WTC11 (cell line): ENCODE measurements at regions not wholly inside any gene's neighbourhood (a gene's known extent, or its start where the extent isn't known, plus 50 kb on each side); places are given as distances from the start of the nearest gene placed in this dataset.

Experiments
- ATAC-seq: fragments of 200-7000 bp; cut with Tn5 transposase; 2 replicates; pipeline ENCODE4 v1.10.0; 2021; ENCODE audit warnings: mild to moderate bottlenecking, moderate library complexity
- CTCF ChIA-PET: fragments of 300-600 bp; sonication (Branson Sonifier 250); formaldehyde crosslinking; loops from one replicate; lab custom pipeline; 2021; ENCODE audit warnings: antibody characterized with exemption; lab: Charles Lee
- POLR2A ChIA-PET: fragments of 350-600 bp; sonication (Branson Sonifier 250); formaldehyde crosslinking; loops from one replicate; lab custom pipeline; 2021; ENCODE audit warnings: antibody characterized with exemption; lab: Charles Lee
- DNase-seq: peaks from one replicate; pipeline ENCODE4 v3.0.0; 2021; ENCODE audit warnings: low spot score
- H3K27ac Mint-ChIP-seq: 2 replicates; pipeline ENCODE4 v1.8.0; 2021; ENCODE audit warnings: mixed read lengths
- H3K27me3 Mint-ChIP-seq: 2 replicates; pipeline ENCODE4 v1.8.0; 2021; ENCODE audit warnings: low read depth, mild to moderate bottlenecking, moderate library complexity, mixed read lengths
- H3K36me3 Mint-ChIP-seq: 2 replicates; pipeline ENCODE4 v1.8.0; 2021; ENCODE audit warnings: mixed read lengths
- H3K4me1 Mint-ChIP-seq: 2 replicates; pipeline ENCODE4 v1.8.0; 2022; ENCODE audit warnings: mixed read lengths
- H3K4me3 Mint-ChIP-seq: 2 replicates; pipeline ENCODE4 v1.8.0; 2021; ENCODE audit warnings: mild to moderate bottlenecking, moderate library complexity, mixed read lengths
- H3K9me3 Mint-ChIP-seq: 2 replicates; pipeline ENCODE4 v1.8.0; 2021; ENCODE audit warnings: mixed read lengths
- ATF3 ChIP-seq: sonication (generic); formaldehyde crosslinking; conservative IDR thresholded peaks from 2 replicates; pipeline ENCODE4 v1.8.1; 2022; ENCODE audit warnings: mild to moderate bottlenecking, missing genetic modification reagents
- CREM ChIP-seq: sonication (generic); formaldehyde crosslinking; IDR thresholded peaks from 2 replicates; pipeline ENCODE4 v1.8.1; 2022; ENCODE audit warnings: mild to moderate bottlenecking, missing genetic modification reagents, moderate library complexity
- ERG ChIP-seq: fragments of 250-450 bp; sonication (Bioruptor Pico); IDR thresholded peaks from 2 replicates; pipeline ENCODE4 v1.8.0; 2021; ENCODE audit warnings: mild to moderate bottlenecking
- KAT7 ChIP-seq: sonication (generic); formaldehyde crosslinking; IDR thresholded peaks from 2 replicates; pipeline ENCODE4 v1.8.1; 2023; ENCODE audit warnings: missing genetic modification reagents, mild to moderate bottlenecking, borderline replicate concordance
- MYBL2 ChIP-seq: sonication (generic); formaldehyde crosslinking; IDR thresholded peaks from 2 replicates; pipeline ENCODE4 v1.8.1; 2023; ENCODE audit warnings: mild to moderate bottlenecking, moderate library complexity, missing genetic modification reagents
- NFE2L1 ChIP-seq: sonication (generic); formaldehyde crosslinking; IDR thresholded peaks from 2 replicates; pipeline ENCODE4 v1.8.1; 2023; ENCODE audit warnings: missing genetic modification reagents
- NFYB ChIP-seq: sonication (generic); formaldehyde crosslinking; conservative IDR thresholded peaks from 2 replicates; pipeline ENCODE4 v1.8.0; 2022; ENCODE audit warnings: low read depth, missing genetic modification reagents
- NR3C1 ChIP-seq: sonication (generic); formaldehyde crosslinking; conservative IDR thresholded peaks from 2 replicates; pipeline ENCODE4 v1.8.1; 2023; ENCODE audit warnings: low read depth, mild to moderate bottlenecking, missing genetic modification reagents
- PRRX2 ChIP-seq: fragments of 250-450 bp; sonication (Bioruptor Pico); IDR thresholded peaks from 2 replicates; pipeline ENCODE4 v1.8.0; 2021; ENCODE audit warnings: mild to moderate bottlenecking
- SMAD3 ChIP-seq: sonication (generic); formaldehyde crosslinking; IDR thresholded peaks from 2 replicates; pipeline ENCODE4 v1.8.0; 2022; ENCODE audit warnings: missing genetic modification reagents, mild to moderate bottlenecking, borderline replicate concordance
- SMAD4 ChIP-seq: sonication (generic); formaldehyde crosslinking; IDR thresholded peaks from 2 replicates; pipeline ENCODE4 v1.8.0; 2022; ENCODE audit warnings: mild to moderate bottlenecking, missing genetic modification reagents
- SOX15 ChIP-seq: fragments of 250-450 bp; sonication (Bioruptor Pico); IDR thresholded peaks from 2 replicates; pipeline ENCODE4 v1.9.0; 2021; ENCODE audit warnings: mild to moderate bottlenecking
- TP53 ChIP-seq: sonication (generic); formaldehyde crosslinking; IDR thresholded peaks from 2 replicates; pipeline ENCODE4 v1.8.1; 2023; ENCODE audit warnings: mild to moderate bottlenecking, missing genetic modification reagents
- ZBTB21 ChIP-seq: sonication (generic); formaldehyde crosslinking; IDR thresholded peaks from 2 replicates; pipeline ENCODE4 v1.8.1; 2023; ENCODE audit warnings: mild to moderate bottlenecking, missing genetic modification reagents, borderline replicate concordance
- ZNF416 ChIP-seq: fragments of 250-450 bp; sonication (Bioruptor Pico); IDR thresholded peaks from 2 replicates; pipeline ENCODE4 v1.9.0; 2021; ENCODE audit warnings: mild to moderate bottlenecking, inconsistent platforms
- TF ChIP-seq, protein P1 (sequence below): fragments of 250-450 bp; sonication (Bioruptor Pico); IDR thresholded peaks from 2 replicates; pipeline ENCODE4 v1.9.0; 2021; ENCODE audit warnings: mild to moderate bottlenecking
- TF ChIP-seq, protein P2 (sequence below): fragments of 250-450 bp; sonication (Bioruptor Pico); IDR thresholded peaks from 2 replicates; pipeline ENCODE4 v1.9.0; 2021; ENCODE audit warnings: mild to moderate bottlenecking, borderline replicate concordance
- TF ChIP-seq, protein P3 (sequence below): sonication (generic); formaldehyde crosslinking; IDR thresholded peaks from 2 replicates; pipeline ENCODE4 v1.8.1; 2023; ENCODE audit warnings: mild to moderate bottlenecking, missing genetic modification reagents, moderate library complexity
- TF ChIP-seq, protein P4 (sequence below): sonication (generic); formaldehyde crosslinking; IDR thresholded peaks from 2 replicates; pipeline ENCODE4 v1.8.1; 2022; ENCODE audit warnings: low read depth, mild to moderate bottlenecking, moderate library complexity, missing genetic modification reagents, borderline replicate concordance
- TF ChIP-seq, protein P5 (sequence below): sonication (generic); formaldehyde crosslinking; IDR thresholded peaks from 2 replicates; pipeline ENCODE4 v1.8.0; 2023; ENCODE audit warnings: mild to moderate bottlenecking, missing genetic modification reagents

- no peak for TF ChIP-seq SMAD4 (CRISPR knock-in tag)
- no peak for TF ChIP-seq NR3C1
- TF ChIP-seq, all 79 proteins: peak for 0
- ATAC-seq (peak; percentile 46; the same call in 1 of the 2 replicates), DNase-seq (no peak)
- ChIA-PET CTCF (no interaction called here), POLR2A (no interaction called here)
- no peak overlapping the region for H3K4me3 Mint-ChIP-seq
- no peak overlapping the region for H3K27ac Mint-ChIP-seq
- peaks cover 13% of the 10 kb centered on the region for H3K36me3 Mint-ChIP-seq
- H3K9me3 Mint-ChIP-seq = peaks cover 17% of the 10 kb centered on the region
- H3K27me3 Mint-ChIP-seq = no peaks in the 10 kb centered on the region; the same call in 1 of the 2 replicates
- H3K4me1 Mint-ChIP-seq = peaks cover 29% of the 10 kb centered on the region
These were observed 195.1 kb upstream of the RTL1 start for GRCh38 chr14:101098641-101099040.

DNA sequence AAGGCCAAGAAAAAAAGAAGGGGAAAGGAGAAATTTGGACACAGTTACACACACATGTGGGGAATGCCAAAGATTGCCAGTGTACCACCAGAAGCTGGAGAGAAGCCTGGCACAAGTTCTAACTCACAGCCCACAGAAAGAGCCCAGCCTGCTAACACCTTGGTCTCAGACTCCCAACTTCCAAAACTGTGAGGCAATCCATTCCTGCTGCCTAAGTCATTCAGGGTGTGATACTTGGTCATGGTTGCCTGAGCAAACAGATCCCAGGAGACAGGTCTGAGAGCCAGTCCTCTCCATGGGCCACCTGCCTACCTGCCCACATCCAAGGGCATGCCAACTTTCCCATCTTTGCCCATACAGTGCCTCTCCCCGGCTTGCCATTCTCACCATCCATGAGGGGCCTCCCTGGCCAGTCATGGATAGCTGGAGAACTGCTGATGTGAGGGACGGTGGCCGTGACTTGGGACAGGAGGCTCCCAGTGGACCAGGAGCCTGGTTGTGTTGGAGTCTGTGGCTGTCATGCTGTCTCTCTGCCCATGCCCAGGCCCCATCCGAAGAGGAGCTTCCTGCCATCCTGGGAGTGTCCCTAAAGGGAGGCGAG is 198.0 kb upstream of the RTL1 start:
- ChIA-PET POLR2A (no interaction called here), CTCF (interaction anchor here (0.7 kb wide), 1 partner anchor 27 kb away, joined by 5 read pairs; no protein-coding TSS in a partner anchor)
- peaks cover 24% of the 10 kb centered on the region for H3K4me1 Mint-ChIP-seq
- H3K9me3 Mint-ChIP-seq = peaks cover 20% of the 10 kb centered on the region
- DNase-seq = peak; percentile 6
- H3K27ac Mint-ChIP-seq = no peak overlapping the region
- H3K36me3 Mint-ChIP-seq = peaks cover 13% of the 10 kb centered on the region
- ATAC-seq = no peak
- H3K4me3 Mint-ChIP-seq = no peak overlapping the region
- H3K27me3 Mint-ChIP-seq = no peaks in the 10 kb centered on the region; the same call in 1 of the 2 replicates
- TF ChIP-seq, protein P1, sequence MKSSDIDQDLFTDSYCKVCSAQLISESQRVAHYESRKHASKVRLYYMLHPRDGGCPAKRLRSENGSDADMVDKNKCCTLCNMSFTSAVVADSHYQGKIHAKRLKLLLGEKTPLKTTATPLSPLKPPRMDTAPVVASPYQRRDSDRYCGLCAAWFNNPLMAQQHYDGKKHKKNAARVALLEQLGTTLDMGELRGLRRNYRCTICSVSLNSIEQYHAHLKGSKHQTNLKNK (CRISPR knock-in tag) = no peak
- TF ChIP-seq, protein P2, sequence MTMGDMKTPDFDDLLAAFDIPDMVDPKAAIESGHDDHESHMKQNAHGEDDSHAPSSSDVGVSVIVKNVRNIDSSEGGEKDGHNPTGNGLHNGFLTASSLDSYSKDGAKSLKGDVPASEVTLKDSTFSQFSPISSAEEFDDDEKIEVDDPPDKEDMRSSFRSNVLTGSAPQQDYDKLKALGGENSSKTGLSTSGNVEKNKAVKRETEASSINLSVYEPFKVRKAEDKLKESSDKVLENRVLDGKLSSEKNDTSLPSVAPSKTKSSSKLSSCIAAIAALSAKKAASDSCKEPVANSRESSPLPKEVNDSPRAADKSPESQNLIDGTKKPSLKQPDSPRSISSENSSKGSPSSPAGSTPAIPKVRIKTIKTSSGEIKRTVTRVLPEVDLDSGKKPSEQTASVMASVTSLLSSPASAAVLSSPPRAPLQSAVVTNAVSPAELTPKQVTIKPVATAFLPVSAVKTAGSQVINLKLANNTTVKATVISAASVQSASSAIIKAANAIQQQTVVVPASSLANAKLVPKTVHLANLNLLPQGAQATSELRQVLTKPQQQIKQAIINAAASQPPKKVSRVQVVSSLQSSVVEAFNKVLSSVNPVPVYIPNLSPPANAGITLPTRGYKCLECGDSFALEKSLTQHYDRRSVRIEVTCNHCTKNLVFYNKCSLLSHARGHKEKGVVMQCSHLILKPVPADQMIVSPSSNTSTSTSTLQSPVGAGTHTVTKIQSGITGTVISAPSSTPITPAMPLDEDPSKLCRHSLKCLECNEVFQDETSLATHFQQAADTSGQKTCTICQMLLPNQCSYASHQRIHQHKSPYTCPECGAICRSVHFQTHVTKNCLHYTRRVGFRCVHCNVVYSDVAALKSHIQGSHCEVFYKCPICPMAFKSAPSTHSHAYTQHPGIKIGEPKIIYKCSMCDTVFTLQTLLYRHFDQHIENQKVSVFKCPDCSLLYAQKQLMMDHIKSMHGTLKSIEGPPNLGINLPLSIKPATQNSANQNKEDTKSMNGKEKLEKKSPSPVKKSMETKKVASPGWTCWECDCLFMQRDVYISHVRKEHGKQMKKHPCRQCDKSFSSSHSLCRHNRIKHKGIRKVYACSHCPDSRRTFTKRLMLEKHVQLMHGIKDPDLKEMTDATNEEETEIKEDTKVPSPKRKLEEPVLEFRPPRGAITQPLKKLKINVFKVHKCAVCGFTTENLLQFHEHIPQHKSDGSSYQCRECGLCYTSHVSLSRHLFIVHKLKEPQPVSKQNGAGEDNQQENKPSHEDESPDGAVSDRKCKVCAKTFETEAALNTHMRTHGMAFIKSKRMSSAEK (CRISPR knock-in tag) = no peak
- no peak for TF ChIP-seq ATF3 (CRISPR knock-in tag)
- TF ChIP-seq ZNF416 (CRISPR knock-in tag) = no peak
- TF ChIP-seq, protein P3, sequence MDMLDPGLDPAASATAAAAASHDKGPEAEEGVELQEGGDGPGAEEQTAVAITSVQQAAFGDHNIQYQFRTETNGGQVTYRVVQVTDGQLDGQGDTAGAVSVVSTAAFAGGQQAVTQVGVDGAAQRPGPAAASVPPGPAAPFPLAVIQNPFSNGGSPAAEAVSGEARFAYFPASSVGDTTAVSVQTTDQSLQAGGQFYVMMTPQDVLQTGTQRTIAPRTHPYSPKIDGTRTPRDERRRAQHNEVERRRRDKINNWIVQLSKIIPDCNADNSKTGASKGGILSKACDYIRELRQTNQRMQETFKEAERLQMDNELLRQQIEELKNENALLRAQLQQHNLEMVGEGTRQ (CRISPR knock-in tag) = no peak
- no peak for TF ChIP-seq ZBTB21
- no peak for TF ChIP-seq ERG
- TF ChIP-seq NFE2L1 = no peak
- TF ChIP-seq MYBL2 (CRISPR knock-in tag) = no peak
- no peak for TF ChIP-seq NFYB (CRISPR knock-in tag)
- no peak for TF ChIP-seq TP53 (CRISPR knock-in tag)
- TF ChIP-seq, protein P4, sequence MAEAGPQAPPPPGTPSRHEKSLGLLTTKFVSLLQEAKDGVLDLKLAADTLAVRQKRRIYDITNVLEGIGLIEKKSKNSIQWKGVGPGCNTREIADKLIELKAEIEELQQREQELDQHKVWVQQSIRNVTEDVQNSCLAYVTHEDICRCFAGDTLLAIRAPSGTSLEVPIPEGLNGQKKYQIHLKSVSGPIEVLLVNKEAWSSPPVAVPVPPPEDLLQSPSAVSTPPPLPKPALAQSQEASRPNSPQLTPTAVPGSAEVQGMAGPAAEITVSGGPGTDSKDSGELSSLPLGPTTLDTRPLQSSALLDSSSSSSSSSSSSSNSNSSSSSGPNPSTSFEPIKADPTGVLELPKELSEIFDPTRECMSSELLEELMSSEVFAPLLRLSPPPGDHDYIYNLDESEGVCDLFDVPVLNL (CRISPR knock-in tag) = no peak
- TF ChIP-seq PRRX2 = no peak
- TF ChIP-seq SMAD4 (CRISPR knock-in tag) = no peak
- no peak for TF ChIP-seq SMAD3 (CRISPR knock-in tag)
- TF ChIP-seq, protein P5, sequence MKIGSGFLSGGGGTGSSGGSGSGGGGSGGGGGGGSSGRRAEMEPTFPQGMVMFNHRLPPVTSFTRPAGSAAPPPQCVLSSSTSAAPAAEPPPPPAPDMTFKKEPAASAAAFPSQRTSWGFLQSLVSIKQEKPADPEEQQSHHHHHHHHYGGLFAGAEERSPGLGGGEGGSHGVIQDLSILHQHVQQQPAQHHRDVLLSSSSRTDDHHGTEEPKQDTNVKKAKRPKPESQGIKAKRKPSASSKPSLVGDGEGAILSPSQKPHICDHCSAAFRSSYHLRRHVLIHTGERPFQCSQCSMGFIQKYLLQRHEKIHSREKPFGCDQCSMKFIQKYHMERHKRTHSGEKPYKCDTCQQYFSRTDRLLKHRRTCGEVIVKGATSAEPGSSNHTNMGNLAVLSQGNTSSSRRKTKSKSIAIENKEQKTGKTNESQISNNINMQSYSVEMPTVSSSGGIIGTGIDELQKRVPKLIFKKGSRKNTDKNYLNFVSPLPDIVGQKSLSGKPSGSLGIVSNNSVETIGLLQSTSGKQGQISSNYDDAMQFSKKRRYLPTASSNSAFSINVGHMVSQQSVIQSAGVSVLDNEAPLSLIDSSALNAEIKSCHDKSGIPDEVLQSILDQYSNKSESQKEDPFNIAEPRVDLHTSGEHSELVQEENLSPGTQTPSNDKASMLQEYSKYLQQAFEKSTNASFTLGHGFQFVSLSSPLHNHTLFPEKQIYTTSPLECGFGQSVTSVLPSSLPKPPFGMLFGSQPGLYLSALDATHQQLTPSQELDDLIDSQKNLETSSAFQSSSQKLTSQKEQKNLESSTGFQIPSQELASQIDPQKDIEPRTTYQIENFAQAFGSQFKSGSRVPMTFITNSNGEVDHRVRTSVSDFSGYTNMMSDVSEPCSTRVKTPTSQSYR (CRISPR knock-in tag) = no peak
- no peak for TF ChIP-seq SOX15
- no peak for TF ChIP-seq CREM (CRISPR knock-in tag)
- TF ChIP-seq KAT7 (CRISPR knock-in tag) = no peak
- TF ChIP-seq, all 79 proteins: peak for 0
